ENCODE measurements at regions not wholly inside any gene's neighbourhood (a gene's known extent, or its start where the extent isn't known, plus 50 kb on each side); places are given as distances from the start of the nearest gene placed in this dataset.

- no peak for TF ChIP-seq MAZ (IDR thresholded peaks at IDR 0.05; ENCODE audit: borderline replicate concordance, low read depth, low read length)
- TF ChIP-seq, protein P1, sequence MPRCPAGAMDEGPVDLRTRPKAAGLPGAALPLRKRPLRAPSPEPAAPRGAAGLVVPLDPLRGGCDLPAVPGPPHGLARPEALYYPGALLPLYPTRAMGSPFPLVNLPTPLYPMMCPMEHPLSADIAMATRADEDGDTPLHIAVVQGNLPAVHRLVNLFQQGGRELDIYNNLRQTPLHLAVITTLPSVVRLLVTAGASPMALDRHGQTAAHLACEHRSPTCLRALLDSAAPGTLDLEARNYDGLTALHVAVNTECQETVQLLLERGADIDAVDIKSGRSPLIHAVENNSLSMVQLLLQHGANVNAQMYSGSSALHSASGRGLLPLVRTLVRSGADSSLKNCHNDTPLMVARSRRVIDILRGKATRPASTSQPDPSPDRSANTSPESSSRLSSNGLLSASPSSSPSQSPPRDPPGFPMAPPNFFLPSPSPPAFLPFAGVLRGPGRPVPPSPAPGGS (IDR thresholded peaks at IDR 0.05): no peak
- no peak for TF ChIP-seq CTCF (IDR thresholded peaks at IDR 0.05)
- TF ChIP-seq MAFK (IDR thresholded peaks at IDR 0.05; ENCODE audit: partially characterized antibody): no peak
- no peak for TF ChIP-seq EP300 (IDR thresholded peaks at IDR 0.05)
- TF ChIP-seq ELK1 (IDR thresholded peaks at IDR 0.05; ENCODE audit: low read depth, low read length): no peak
- no peak for TF ChIP-seq EHF (CRISPR knock-in tag; IDR thresholded peaks at IDR 0.05)
- TF ChIP-seq PBX3 (IDR thresholded peaks at IDR 0.05): no peak
- no peak for TF ChIP-seq JUNB (IDR thresholded peaks at IDR 0.05)
- no peak for TF ChIP-seq EHMT2 (IDR thresholded peaks at IDR 0.05; ENCODE audit: low read depth)
- TF ChIP-seq KDM1A (IDR thresholded peaks at IDR 0.05; ENCODE audit: low read depth): no peak
- TF ChIP-seq CBX8 (IDR thresholded peaks at IDR 0.05): no peak
- TF ChIP-seq POLR2A (IDR thresholded peaks at IDR 0.05; ENCODE audit: low read length): no peak
- TF ChIP-seq, protein P2, sequence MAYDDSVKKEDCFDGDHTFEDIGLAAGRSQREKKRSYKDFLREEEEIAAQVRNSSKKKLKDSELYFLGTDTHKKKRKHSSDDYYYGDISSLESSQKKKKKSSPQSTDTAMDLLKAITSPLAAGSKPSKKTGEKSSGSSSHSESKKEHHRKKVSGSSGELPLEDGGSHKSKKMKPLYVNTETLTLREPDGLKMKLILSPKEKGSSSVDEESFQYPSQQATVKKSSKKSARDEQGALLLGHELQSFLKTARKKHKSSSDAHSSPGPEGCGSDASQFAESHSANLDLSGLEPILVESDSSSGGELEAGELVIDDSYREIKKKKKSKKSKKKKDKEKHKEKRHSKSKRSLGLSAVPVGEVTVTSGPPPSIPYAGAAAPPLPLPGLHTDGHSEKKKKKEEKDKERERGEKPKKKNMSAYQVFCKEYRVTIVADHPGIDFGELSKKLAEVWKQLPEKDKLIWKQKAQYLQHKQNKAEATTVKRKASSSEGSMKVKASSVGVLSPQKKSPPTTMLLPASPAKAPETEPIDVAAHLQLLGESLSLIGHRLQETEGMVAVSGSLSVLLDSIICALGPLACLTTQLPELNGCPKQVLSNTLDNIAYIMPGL (CRISPR knock-in tag; IDR thresholded peaks at IDR 0.05; ENCODE audit: borderline replicate concordance): no peak
Observed at GRCh38 chr17:63358956-63359355, 87.2 kb downstream of the CYB561 start.

Data from A549 (cell line).